Thoracic aorta (tissue), 2 donors: ENCODE measurements at regions not wholly inside any gene's neighbourhood (a gene's known extent, or its start where the extent isn't known, plus 50 kb on each side); places are given as distances from the start of the nearest gene placed in this dataset.

Source experiments
- ATAC-seq: fragments of 150-250 bp; one replicate; pipeline ENCODE4 v1.8.0; 2017; ENCODE audit warnings: low read depth; ENCODE audit not compliant: insufficient number of reproducible peaks, low FRiP score
- DNase-seq: peaks from one replicate; pipeline ENCODE4 v3.0.0-alpha.2; 2020; ENCODE audit warnings: low spot score
- H3K27ac ChIP-seq, 2 donors: fragments of 200-600 bp; sonication (generic); 1 replicate in 1 of 2; 2 replicates in 1 of 2; pipeline ENCODE4 v1.5.1; 2016; ENCODE audit warnings: mild to moderate bottlenecking in 2 of 2, moderate library complexity in 2 of 2
- H3K27me3 ChIP-seq: fragments of 200-600 bp; sonication (generic); replicated peaks from 2 replicates; pipeline ENCODE4 v1.6.0; 2016; ENCODE audit warnings: mild to moderate bottlenecking; ENCODE audit not compliant: insufficient read depth
- H3K36me3 ChIP-seq: fragments of 200-600 bp; sonication (generic); one replicate; pipeline ENCODE4 v1.5.1; 2016
- H3K4me1 ChIP-seq, 2 donors: fragments of 200-600 bp; sonication (generic); 1 replicate in 1 of 2; 2 replicates in 1 of 2; pipeline versions ENCODE4 v1.5.1 to v1.6.0; 2016; ENCODE audit warnings: low read depth in 2 of 2, mild to moderate bottlenecking in 1 of 2; ENCODE audit not compliant: control insufficient read depth in 1 of 2
- H3K4me3 ChIP-seq: fragments of 200-600 bp; sonication (generic); 2 replicates; pipeline ENCODE4 v1.5.1; 2016; ENCODE audit warnings: mild to moderate bottlenecking
- H3K9me3 ChIP-seq: fragments of 200-600 bp; sonication (generic); 2 replicates; pipeline ENCODE4 v1.5.1; 2016
- TF ChIP-seq, protein P1 (sequence below): fragments of 200-600 bp; sonication (generic); IDR thresholded peaks from one replicate; pipeline ENCODE4 v1.5.1; 2019; ENCODE audit warnings: antibody characterized with exemption

DNA sequence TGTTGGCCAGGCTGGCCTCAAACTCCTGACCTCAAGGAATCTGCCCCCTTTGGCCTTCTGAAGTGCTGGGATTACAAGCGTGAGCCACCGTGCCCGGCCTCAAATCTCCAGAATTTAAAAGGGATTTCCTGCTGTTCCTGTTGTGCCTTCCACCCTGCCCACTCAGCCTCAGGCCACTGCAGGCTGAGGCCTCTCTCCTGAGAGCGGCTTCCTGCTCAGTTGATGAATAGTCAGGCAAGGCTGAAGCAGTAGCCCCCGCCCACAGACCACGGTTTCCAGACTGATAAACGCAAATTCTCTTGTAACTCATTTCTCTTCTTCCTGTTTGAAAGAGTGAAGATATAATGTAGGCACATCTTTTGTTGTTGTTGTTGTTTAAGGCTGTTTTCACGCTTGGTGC, 127.0 kb upstream of the PLCXD3 start:
- ATAC-seq = no peak
- Histone ChIP-seq H3K4me3 (no peak overlapping the region), H3K4me1 (peaks cover 0 to 7% of the 10 kb centered on the region in 2 donors), H3K9me3 (no peaks in the 10 kb centered on the region), H3K36me3 (no peaks in the 10 kb centered on the region), H3K27me3 (no peaks in the 10 kb centered on the region), H3K27ac (no peak overlapping the region)
- no peak for DNase-seq
- TF ChIP-seq, protein P1, sequence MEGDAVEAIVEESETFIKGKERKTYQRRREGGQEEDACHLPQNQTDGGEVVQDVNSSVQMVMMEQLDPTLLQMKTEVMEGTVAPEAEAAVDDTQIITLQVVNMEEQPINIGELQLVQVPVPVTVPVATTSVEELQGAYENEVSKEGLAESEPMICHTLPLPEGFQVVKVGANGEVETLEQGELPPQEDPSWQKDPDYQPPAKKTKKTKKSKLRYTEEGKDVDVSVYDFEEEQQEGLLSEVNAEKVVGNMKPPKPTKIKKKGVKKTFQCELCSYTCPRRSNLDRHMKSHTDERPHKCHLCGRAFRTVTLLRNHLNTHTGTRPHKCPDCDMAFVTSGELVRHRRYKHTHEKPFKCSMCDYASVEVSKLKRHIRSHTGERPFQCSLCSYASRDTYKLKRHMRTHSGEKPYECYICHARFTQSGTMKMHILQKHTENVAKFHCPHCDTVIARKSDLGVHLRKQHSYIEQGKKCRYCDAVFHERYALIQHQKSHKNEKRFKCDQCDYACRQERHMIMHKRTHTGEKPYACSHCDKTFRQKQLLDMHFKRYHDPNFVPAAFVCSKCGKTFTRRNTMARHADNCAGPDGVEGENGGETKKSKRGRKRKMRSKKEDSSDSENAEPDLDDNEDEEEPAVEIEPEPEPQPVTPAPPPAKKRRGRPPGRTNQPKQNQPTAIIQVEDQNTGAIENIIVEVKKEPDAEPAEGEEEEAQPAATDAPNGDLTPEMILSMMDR = no peak

DNA sequence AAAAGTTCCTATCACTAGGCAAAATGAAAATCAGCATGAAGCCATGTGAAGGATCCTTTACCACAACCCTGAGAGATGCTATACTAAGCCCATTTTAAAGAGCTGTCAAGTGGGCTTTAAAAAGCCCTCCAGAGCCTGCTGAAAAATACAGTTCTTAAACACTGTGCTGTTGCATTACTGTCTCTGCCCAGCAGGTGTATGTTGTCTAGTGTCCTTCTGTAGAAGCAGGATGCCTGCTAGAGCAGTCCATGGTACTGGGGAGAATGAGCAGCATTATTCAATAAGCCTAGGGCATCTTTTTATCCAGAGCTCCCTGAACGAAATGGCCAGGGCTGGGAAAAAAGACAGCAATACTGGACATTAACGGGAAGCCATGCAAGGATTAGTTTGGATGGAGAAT, 126.2 kb upstream of the PLCXD3 start:
- DNase-seq (no peak), ATAC-seq (no peak)
- no peaks in the 10 kb centered on the region for H3K9me3 ChIP-seq
- no peaks in the 10 kb centered on the region for H3K36me3 ChIP-seq
- TF ChIP-seq, protein P1 = no peak
- H3K27me3 ChIP-seq = no peaks in the 10 kb centered on the region
- peaks cover 0 to 7% of the 10 kb centered on the region in 2 donors for H3K4me1 ChIP-seq
- no peak overlapping the region for H3K4me3 ChIP-seq
- H3K27ac ChIP-seq = no peak overlapping the region

DNA sequence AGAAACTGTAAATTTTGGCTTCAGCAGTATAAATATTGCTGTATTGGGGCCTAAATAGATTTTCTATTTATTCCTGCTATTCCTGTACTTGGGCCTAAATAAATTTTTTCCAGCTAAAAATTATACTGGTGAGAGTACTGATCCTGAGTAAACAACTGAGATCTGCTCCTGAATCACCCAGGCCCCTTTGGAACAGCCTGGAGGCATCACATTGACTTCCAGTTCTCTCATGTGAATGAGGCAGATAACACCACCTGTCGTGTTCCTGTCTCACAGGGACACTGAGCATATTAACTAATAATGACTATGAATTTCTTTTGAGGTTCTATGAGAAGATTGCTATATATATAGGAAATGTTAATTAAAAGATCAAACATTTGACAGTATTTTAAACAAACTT, 119.5 kb upstream of the PLCXD3 start:
- DNase-seq (no peak), ATAC-seq (no peak)
- no peaks in the 10 kb centered on the region for H3K27me3 ChIP-seq
- no peaks in the 10 kb centered on the region for H3K9me3 ChIP-seq
- no peaks in the 10 kb centered on the region for H3K36me3 ChIP-seq
- no peak overlapping the region for H3K4me3 ChIP-seq
- no peak overlapping the region for H3K27ac ChIP-seq
- TF ChIP-seq, protein P1 = no peak
- peaks cover 2 to 11% of the 10 kb centered on the region in 2 donors for H3K4me1 ChIP-seq

DNA sequence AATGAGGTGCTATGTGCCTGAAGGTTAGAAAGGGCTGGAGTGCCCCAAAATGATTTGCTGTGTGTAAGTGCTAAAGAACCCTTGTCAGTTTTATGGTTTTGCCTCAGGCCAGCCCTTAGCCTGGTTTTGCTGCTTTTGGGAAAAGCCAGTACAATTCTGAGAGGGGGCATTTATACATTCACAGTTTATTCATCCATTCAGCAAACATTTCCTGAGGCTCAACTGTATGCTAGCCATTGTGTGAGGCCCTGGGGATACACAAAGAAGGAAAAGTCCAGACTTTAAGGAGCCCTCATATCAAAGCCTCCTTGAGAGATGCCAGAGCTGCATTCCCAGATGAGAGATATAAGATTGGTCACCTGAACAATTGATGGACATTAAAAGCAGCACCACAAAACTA, 115.2 kb upstream of the PLCXD3 start:
- Histone ChIP-seq H3K4me3 (no peak overlapping the region), H3K27ac (no peak overlapping the region), H3K4me1 (peaks cover 11 to 26% of the 10 kb centered on the region in 2 donors), H3K27me3 (no peaks in the 10 kb centered on the region), H3K9me3 (no peaks in the 10 kb centered on the region), H3K36me3 (no peaks in the 10 kb centered on the region)
- TF ChIP-seq, protein P1 = no peak
- ATAC-seq = no peak
- DNase-seq = no peak

DNA sequence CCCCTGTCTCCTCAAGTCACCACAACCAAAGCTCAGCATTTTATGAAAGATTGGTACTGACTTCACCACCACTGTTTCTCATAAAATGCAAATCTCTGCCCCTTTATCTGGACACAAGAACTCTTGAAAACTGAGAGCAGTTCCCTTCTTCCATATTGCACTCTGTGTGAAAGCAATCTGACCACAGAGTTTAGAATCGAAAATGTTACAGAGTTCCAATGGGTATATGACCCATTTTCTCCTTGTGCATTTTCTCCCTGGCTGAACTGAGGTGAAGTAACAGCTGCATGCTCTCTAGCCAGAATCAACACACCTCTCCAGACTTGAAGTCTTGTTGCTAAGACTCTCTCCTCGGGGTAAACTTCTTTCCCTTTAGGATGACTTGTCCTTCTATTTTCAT, 111.0 kb upstream of the PLCXD3 start:
- no peak overlapping the region for H3K27ac ChIP-seq
- DNase-seq (no peak), ATAC-seq (no peak)
- H3K4me1 ChIP-seq = peaks cover 12 to 33% of the 10 kb centered on the region in 2 donors
- no peaks in the 10 kb centered on the region for H3K27me3 ChIP-seq
- H3K4me3 ChIP-seq = no peak overlapping the region
- TF ChIP-seq, protein P1 = no peak
- H3K9me3 ChIP-seq = no peaks in the 10 kb centered on the region
- no peaks in the 10 kb centered on the region for H3K36me3 ChIP-seq
